ENCODE measurements at regions not wholly inside any gene's neighbourhood (a gene's known extent, or its start where the extent isn't known, plus 50 kb on each side); places are given as distances from the start of the nearest gene placed in this dataset.

Small RNA genes lying in the stretch of these regions (small RNA-seq; reads per million reads assigned to genes)
- 0 reads per million in 2 experiments for gene AC104465.1

Measured in SK-N-DZ (cell line).